ENCODE measurements at regions not wholly inside any gene's neighbourhood (a gene's known extent, or its start where the extent isn't known, plus 50 kb on each side); places are given as distances from the start of the nearest gene placed in this dataset.

DNA sequence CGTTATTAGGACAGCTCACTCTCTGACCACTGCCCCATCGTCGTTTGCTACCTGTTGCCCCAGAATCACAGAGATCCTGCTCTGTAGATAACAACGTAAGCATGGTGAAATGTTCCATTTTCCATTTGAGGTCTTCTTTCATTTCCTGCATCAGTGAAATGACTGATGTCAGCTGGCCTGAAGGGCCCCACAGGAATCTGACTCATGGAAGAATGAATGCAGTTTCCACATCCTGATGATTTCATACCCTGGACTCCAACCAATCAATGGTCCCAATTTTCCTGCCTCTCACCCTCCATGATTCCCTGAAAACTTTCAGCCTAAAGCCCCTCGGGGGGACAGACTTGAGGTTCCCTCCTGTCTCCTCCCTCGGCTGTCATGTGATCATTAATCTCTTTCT, 394.4 kb upstream of the CDH4 start:
- Histone ChIP-seq H3K27me3 (ENCODE audit: insufficient read depth, poor library complexity, severe bottlenecking) (no peaks in the 10 kb centered on the region), H3K4me3 (replicated peaks; ENCODE audit: insufficient read depth, low read length) (no peak overlapping the region), H3K27ac (replicated peaks) (no peak overlapping the region)
- TF ChIP-seq, protein P1, sequence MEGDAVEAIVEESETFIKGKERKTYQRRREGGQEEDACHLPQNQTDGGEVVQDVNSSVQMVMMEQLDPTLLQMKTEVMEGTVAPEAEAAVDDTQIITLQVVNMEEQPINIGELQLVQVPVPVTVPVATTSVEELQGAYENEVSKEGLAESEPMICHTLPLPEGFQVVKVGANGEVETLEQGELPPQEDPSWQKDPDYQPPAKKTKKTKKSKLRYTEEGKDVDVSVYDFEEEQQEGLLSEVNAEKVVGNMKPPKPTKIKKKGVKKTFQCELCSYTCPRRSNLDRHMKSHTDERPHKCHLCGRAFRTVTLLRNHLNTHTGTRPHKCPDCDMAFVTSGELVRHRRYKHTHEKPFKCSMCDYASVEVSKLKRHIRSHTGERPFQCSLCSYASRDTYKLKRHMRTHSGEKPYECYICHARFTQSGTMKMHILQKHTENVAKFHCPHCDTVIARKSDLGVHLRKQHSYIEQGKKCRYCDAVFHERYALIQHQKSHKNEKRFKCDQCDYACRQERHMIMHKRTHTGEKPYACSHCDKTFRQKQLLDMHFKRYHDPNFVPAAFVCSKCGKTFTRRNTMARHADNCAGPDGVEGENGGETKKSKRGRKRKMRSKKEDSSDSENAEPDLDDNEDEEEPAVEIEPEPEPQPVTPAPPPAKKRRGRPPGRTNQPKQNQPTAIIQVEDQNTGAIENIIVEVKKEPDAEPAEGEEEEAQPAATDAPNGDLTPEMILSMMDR (IDR thresholded peaks at IDR 0.05; ENCODE audit: insufficient read depth, low read length), result no peak
- TF ChIP-seq, protein P2, sequence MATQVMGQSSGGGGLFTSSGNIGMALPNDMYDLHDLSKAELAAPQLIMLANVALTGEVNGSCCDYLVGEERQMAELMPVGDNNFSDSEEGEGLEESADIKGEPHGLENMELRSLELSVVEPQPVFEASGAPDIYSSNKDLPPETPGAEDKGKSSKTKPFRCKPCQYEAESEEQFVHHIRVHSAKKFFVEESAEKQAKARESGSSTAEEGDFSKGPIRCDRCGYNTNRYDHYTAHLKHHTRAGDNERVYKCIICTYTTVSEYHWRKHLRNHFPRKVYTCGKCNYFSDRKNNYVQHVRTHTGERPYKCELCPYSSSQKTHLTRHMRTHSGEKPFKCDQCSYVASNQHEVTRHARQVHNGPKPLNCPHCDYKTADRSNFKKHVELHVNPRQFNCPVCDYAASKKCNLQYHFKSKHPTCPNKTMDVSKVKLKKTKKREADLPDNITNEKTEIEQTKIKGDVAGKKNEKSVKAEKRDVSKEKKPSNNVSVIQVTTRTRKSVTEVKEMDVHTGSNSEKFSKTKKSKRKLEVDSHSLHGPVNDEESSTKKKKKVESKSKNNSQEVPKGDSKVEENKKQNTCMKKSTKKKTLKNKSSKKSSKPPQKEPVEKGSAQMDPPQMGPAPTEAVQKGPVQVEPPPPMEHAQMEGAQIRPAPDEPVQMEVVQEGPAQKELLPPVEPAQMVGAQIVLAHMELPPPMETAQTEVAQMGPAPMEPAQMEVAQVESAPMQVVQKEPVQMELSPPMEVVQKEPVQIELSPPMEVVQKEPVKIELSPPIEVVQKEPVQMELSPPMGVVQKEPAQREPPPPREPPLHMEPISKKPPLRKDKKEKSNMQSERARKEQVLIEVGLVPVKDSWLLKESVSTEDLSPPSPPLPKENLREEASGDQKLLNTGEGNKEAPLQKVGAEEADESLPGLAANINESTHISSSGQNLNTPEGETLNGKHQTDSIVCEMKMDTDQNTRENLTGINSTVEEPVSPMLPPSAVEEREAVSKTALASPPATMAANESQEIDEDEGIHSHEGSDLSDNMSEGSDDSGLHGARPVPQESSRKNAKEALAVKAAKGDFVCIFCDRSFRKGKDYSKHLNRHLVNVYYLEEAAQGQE (IDR thresholded peaks at IDR 0.05; ENCODE audit: insufficient replicate concordance, low read depth), result no peak
- TF ChIP-seq SPI1 (IDR thresholded peaks at IDR 0.05; ENCODE audit: borderline replicate concordance, low read depth) (no peak), POLR2AphosphoS5 (IDR thresholded peaks at IDR 0.05; ENCODE audit: low read depth) (no peak), GABPA (IDR thresholded peaks at IDR 0.05; ENCODE audit: low read depth) (no peak)
- no peak for DNase-seq (ENCODE audit: low read depth in 1 of 2, low spot score in 1 of 2)

DNA sequence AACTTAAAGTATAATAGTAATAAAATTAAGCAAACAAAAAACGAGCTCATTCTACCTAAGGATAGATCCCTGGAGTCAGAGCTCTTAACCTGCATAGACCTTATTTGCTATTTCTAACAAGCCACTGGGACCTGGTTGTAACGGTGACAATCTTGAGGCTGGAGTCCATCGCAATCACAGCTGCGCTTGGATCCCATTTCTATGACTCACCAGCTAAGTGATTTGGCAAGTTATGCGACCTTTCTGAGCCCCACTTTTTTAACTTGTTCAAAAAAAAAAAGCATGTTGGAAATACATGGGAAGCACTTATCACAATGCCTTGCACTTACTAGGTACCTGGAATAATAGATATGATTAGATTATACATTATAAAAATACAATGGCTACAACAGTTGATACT, 389.5 kb upstream of the CDH4 start:
- Histone ChIP-seq H3K27me3 (ENCODE audit: insufficient read depth, poor library complexity, severe bottlenecking) (no peaks in the 10 kb centered on the region), H3K27ac (replicated peaks) (no peak overlapping the region), H3K4me3 (replicated peaks; ENCODE audit: insufficient read depth, low read length) (no peak overlapping the region)
- DNase-seq (ENCODE audit: low read depth in 1 of 2, low spot score in 1 of 2), result no peak
- TF ChIP-seq SPI1 (IDR thresholded peaks at IDR 0.05; ENCODE audit: borderline replicate concordance, low read depth) (no peak), POLR2AphosphoS5 (IDR thresholded peaks at IDR 0.05; ENCODE audit: low read depth) (no peak), GABPA (IDR thresholded peaks at IDR 0.05; ENCODE audit: low read depth) (no peak)
- TF ChIP-seq, protein P2 (IDR thresholded peaks at IDR 0.05; ENCODE audit: insufficient replicate concordance, low read depth), result no peak
- TF ChIP-seq, protein P1 (IDR thresholded peaks at IDR 0.05; ENCODE audit: insufficient read depth, low read length), result no peak

DNA sequence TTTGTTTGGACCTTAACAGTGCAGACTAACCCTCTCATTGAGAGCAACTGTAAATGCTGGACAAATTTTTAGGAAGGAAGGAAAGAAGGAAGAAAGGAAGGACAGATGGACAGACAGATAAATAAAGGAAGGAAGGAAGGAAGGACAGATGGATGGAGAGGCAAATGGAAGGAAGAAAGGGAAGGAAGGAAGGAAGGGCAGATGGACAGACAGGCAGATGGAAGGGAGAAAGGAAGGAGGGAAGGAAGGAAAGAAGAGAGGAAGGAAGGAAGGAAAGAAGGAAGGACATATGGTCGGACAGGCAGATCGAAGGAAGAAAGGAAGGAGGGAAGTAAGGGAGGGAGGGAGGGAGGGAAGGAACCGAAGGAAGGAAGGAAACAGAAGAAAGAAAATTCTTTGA, 388.5 kb upstream of the CDH4 start:
- Histone ChIP-seq H3K27ac (replicated peaks) (no peak overlapping the region), H3K27me3 (ENCODE audit: insufficient read depth, poor library complexity, severe bottlenecking) (no peaks in the 10 kb centered on the region), H3K4me3 (replicated peaks; ENCODE audit: insufficient read depth, low read length) (no peak overlapping the region)
- no peak for DNase-seq (ENCODE audit: low read depth in 1 of 2, low spot score in 1 of 2)
- no peak for TF ChIP-seq POLR2AphosphoS5 (IDR thresholded peaks at IDR 0.05; ENCODE audit: low read depth)
- TF ChIP-seq, protein P1 (IDR thresholded peaks at IDR 0.05; ENCODE audit: insufficient read depth, low read length), result no peak
- TF ChIP-seq GABPA (IDR thresholded peaks at IDR 0.05; ENCODE audit: low read depth), result no peak
- TF ChIP-seq SPI1 (IDR thresholded peaks at IDR 0.05; ENCODE audit: borderline replicate concordance, low read depth), result no peak
- TF ChIP-seq, protein P2 (IDR thresholded peaks at IDR 0.05; ENCODE audit: insufficient replicate concordance, low read depth), result no peak

Data from HL-60 (cell line).